Activated CD4-positive, alpha-beta T cell treated with anti-CD3 and anti-CD28 coated beads, Interleukin-2, Interleukin-6, amounts not matched to agents 100 ng/mL and 50 ng/mL, durations not matched to agents 16 hours and 8 hours (primary cell): ENCODE measurements at regions not wholly inside any gene's neighbourhood (a gene's known extent, or its start where the extent isn't known, plus 50 kb on each side); places are given as distances from the start of the nearest gene placed in this dataset.
A peak's percentile ranks its signal among the peaks of the same experiment; 100 is the strongest.

Experiments
- DNase-seq: peaks from one replicate; pipeline ENCODE4 v3.0.0-alpha.2; 2020

DNA sequence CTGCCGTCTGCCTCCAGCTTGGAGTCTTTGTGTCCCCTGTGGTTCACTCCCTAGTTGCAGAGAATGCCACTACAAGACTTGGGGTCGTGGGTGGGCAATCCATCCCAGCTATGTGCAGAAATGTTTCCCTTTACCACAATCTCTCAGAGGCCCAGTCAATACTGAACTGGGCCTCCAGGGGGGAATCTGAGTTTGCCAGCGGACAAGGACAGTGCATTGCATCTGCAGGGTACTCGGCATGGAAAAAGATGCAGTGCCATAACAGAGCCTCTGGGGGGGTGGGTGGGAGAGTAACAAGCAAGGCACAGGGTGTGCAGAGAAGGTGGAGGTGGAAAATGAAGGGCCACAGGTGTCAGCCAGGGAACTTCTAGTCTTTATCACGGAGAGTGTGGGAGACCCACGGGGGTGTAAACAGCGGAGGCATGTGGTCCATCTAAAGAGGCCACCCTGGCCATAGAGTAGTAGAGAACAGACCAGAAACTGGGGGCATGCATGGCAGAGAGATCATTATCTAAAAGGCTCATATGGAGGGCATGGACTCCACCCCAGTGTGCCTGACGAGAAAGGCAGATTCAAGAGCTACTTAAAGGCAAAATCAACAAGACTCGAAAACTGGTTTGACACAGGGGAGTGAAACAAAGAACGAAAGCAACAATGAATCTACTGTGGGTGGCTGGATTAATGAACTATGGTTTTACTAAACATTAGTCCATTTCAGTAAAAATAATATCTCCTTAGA is 182.4 kb downstream of the ANXA2 start:
- DNase-seq = no peak

DNA sequence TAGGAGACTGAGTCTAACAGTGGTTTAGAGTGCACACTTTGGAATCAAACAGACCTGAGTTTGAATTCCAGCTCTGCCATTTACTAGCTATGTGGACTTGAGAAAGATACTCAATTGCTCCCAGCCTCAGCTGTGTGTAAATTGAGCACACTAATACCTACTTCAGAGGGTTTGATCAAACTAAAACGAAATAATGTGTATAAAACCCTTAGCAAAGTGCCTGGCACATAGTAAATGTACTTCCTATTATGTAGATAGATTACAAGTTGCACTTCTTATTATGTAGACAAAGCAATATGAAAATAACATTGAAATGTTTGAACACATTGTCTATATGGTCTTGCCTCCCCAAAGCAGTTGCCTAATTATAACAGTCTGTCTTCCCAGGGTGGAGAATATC is 180.6 kb downstream of the ANXA2 start:
- DNase-seq = no peak

GRCh38 chr15:60218256-60218655 is 179.5 kb downstream of the ANXA2 start:
- DNase-seq = no peak

DNA sequence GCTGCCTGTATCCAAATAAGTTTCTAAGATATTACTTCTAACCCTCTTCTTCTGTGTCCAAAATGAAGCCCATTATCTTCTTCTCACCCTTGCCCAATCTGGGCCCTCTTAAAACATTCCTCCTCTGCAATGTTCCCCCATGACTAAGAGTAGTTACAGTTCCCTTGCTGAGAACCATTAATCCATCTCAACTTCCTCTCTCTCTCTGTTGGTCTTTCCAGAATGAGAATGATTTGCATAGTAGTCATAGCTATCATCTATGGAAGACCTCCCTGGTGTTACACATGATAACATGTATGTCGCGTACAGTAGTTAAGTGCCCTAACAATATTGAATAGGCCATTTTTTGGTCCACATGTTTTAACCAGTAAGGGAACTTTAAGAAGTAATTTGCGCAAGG is 177.9 kb downstream of the ANXA2 start:
- no peak for DNase-seq

DNA sequence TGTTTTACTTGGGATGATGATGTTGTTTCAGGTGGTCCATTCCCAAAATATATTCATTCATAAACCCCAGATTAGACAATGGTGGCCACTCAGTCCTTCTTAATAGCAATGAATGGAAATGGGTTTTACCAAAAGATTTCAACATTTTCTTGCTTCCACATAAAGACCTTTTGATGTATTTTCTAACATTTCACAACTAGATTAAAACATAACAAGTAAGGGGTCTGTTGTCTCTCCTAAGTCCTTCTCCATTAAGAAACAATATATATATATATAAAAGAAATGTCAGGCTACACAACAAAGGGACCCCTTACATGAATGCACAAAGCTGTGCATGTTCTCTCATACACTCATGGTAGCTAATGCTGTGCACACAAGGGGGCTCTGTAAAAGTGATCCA is 176.4 kb downstream of the ANXA2 start:
- no peak for DNase-seq

GRCh38 chr15:60222404-60222803 is 175.4 kb downstream of the ANXA2 start:
- DNase-seq = no peak

DNA sequence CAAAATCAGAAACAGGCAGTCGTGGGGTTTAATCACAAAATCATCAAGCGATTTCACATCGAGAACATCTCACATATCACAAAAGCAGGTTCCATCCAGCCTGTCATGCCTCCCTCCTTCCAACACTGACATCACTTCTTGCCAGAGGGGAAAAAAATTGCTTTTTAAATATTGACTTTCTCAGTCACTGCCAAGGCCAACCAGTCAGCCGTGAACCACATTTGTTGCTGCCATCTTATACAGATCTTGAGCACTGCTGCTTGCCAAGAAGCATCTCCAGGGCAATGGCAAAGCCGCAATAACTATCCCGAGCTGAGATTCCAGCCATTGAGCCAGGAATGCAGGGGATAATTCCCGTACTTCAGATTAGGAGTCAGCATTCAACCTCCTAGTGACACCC is 174.6 kb downstream of the ANXA2 start:
- DNase-seq = no peak

- no peak for DNase-seq
Measured at GRCh38 chr15:60226924-60227323, 170.9 kb downstream of the ANXA2 start.

- DNase-seq = no peak
Measured at GRCh38 chr15:60228101-60228500, 169.7 kb downstream of the ANXA2 start.

GRCh38 chr15:60228619-60229018 is 169.2 kb downstream of the ANXA2 start:
- no peak for DNase-seq

DNA sequence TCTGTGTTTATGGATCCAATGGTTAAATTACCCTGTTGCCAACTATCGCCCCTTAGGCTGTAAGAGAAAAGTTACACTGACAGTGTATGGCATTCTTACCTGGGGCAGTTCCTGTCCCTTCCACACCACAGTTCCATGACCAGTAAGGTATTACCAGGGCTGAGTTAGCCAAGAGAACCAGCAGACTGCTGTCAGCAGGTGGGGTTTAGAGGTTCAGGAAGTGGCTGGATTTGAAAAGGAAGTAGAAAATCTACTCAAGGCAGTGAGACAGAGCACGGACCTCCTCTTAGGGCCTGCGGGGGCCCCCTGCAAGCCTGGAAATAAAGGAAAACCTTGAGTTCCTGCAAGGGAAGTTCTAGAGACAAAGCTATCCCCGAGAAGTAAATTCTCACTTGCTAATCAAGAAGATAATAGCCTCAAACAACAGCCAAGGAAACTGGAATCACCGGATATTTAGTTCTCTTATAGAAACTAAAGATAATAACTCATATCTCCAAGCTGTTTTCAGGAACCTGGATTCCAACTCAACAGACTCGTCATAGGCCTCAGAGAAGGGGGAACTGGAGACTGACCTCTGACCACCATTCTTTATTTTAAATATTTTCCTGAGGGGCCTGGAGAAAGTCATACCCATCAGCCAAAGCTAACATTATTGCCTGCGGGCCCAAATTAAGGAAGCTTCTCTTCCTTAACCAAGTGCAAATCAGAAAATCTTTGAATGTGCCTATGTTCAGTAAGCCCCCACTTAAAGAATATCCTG is 161.7 kb downstream of the ANXA2 start:
- DNase-seq = no peak

GRCh38 chr15:60237446-60237845 is 160.3 kb downstream of the ANXA2 start:
- no peak for DNase-seq

DNA sequence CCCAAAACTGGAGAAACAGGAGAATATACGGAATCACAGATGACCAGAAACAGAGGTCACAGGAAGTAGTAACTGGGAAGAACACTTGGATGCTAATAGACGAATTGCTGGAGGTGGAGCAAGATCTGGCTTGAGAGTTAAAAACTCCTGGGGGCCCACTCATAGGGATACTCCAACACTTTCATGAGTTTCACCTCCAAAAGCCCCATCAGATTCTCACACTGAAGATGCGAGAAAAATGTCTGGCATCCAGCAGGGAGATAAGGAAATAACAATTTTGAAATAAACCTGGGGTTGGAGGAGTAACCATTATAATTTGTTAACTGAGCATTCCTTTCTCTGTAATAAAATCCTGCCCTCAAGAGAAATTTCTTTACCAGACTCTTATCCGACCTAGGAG is 154.0 kb downstream of the ANXA2 start:
- DNase-seq = no peak

DNA sequence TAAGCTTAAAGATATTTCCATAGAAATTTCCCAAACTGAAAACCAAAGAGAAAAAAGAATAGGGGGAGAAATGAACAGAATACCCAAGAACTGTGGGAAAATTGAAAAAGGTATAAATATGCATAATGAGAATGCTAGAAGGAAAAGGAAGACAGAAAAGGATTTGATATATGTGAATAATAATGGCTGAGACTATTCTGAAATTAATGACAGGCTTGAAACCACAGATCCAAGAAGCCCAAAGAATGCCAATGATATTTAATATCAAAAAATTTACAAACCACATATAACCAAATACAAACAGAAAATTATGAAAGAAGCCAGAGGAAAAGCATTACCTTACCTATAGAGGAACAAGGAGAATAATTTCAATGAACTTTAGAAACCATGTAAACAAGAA is 153.0 kb downstream of the ANXA2 start:
- no peak for DNase-seq

- DNase-seq = no peak
Measured at GRCh38 chr15:60250316-60250715, 147.5 kb downstream of the ANXA2 start.

DNA sequence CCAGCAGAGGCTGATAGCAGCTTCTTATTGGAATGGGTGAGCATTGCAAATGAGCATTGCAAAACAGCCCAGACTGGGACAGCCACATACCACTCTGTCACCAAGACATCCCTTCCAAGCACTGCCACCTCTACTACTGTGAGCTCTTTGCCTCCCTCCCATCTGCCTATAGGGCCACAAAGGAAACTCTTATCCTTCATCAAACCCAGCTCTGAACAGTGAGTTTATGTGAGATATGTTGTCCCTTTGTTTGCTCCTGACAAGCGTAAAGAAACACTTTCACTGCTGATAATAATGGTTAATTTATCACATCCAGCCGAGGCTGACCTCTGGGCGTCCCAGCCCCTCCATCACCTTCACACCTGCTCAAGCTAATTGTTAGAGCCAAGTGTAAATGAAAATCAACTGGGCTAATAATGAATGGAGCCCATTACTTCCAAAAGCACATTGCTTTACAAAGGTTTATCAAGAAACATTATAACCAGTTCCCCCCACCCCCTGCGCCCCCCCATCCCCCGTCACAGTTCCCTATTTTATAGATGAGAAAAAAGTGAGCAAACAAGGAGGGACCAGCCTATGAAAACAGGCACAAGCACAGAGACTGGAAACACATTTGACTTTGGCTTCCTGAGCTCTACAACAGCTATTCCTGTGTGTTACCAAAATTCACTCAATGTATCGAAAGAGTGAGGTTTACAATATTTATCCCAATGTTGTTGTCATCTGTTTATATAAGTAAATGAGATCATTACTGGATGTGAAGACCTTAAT is 146.3 kb downstream of the ANXA2 start:
- DNase-seq = no peak

GRCh38 chr15:60254416-60254815 is 143.4 kb downstream of the ANXA2 start:
- no peak for DNase-seq

GRCh38 chr15:60255390-60255789 is 142.4 kb downstream of the ANXA2 start:
- DNase-seq = peak; percentile 89

DNA sequence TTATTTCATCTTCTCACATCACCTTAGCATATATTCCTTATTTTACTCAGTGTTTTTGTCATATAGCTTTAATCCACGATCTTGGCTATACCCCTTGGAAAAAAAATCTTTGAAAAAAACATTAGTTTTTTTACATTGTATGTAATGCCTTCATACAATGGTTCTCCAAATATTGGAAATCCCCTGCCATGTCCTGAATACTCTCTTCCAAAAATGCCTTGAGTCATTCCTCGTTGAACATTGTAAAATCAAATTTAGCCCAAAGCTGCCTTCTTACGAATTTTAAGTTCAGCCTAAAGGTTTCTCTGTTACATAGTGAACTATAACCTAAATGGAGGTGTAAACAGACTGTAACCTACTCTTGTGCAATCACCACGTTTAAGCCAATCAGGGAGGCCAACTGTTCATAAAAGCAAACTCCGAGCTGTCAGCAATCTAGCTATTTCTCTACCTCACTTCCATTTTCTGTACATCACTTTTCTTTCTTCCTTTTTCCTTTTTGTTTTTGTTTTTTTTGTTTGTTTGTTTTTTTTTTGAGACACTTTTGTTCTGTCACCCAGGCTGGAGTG is 140.1 kb downstream of the ANXA2 start:
- DNase-seq = no peak

- no peak for DNase-seq
Measured at GRCh38 chr15:60259469-60259868, 138.3 kb downstream of the ANXA2 start.

DNA sequence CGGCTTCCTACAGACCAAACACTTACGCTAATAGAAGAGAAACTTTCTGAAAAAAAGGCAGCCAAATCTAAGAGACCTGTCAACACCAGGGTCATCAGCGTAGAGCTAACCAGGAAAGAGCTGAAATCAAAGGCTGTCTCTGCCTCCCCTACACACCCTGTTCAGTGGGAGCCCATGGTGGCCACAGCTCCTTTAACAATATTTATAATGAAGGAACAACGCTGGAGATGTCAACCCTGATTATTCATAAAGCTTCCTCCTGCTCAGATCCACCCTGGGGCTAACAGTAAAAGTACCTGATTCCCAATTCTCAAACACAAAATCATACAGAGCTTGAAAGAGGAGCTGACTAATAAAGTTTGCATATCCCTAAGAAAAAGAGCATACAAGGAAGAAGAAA is 133.7 kb downstream of the ANXA2 start:
- DNase-seq = no peak

DNA sequence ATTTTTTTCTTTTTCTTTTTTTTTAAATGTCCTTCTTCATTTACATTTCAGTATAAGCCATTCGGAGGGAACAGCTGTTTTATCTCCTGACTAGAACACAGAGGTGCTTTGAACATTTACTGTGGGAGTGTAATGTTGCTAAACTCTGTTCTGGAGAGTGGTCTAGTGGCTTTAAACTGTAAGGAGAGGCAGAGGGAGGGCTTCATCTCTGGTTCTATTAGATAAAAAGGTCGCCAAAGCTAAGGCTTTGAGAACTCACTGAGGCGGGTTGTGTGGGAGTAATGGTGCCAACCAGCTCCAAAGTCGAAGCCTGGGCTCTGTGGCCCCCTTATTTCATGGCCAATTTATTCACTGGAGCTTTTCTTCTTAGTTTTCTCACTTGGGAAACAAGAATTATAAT is 133.2 kb downstream of the ANXA2 start:
- no peak for DNase-seq

DNA sequence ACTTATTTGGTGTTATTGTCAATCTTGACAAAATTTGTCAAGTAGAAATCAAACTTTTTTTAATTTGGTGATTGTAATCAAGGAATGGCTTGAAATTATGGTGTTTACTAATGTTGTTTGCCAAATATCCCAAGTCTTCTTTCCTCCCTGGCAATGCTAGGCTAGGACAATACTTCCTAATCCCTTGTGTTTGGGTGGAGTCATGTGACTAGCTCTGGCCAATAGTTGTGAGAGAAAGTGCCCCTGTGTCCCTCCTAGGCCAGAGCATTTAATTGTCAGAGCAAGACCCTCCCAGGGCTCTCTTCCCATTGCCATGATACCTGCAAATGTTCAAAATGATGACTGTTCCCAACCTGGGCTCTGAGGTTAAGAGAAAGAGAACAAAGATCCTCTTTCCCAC is 132.7 kb downstream of the ANXA2 start:
- no peak for DNase-seq

- no peak for DNase-seq
Measured at GRCh38 chr15:60272623-60273022, 125.2 kb downstream of the ANXA2 start.
